ENCODE measurements at regions not wholly inside any gene's neighbourhood (a gene's known extent, or its start where the extent isn't known, plus 50 kb on each side); places are given as distances from the start of the nearest gene placed in this dataset.

DNA sequence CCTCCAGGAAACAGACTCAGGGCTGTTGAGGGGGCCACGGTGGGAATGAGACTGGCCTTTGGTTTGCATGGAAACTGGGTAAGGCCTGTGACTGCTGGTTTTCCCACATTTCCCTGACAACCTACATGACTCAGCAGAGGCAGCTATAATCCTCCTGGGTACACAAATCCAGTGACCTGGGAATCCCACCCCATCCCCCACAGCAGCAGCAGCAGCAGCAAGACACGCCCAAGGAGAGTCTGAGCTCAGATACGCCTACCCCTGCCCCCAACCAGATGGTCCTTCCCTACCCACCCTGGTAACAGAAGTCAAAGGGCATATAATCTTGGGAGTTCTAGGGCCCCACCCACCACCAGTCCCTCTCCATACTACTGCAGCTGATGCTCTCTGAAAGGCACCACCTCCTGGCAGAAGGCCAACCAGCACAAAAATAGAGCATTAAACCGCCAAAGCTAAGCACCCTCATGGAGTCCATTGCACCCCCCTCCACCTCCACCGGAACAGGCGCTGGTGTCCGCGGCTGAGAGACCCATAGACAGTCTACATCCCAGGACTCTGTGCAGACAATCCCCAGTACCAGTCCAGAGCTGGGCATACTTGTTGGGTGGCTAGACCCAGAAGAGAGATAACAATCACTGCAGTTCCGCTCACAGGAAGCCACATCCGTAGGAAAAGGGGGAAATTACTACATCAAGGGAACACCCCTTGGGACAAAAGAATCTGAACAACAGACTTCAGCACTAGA lies 237.2 kb upstream of the SPRY2 start:
- TF ChIP-seq, protein P1, sequence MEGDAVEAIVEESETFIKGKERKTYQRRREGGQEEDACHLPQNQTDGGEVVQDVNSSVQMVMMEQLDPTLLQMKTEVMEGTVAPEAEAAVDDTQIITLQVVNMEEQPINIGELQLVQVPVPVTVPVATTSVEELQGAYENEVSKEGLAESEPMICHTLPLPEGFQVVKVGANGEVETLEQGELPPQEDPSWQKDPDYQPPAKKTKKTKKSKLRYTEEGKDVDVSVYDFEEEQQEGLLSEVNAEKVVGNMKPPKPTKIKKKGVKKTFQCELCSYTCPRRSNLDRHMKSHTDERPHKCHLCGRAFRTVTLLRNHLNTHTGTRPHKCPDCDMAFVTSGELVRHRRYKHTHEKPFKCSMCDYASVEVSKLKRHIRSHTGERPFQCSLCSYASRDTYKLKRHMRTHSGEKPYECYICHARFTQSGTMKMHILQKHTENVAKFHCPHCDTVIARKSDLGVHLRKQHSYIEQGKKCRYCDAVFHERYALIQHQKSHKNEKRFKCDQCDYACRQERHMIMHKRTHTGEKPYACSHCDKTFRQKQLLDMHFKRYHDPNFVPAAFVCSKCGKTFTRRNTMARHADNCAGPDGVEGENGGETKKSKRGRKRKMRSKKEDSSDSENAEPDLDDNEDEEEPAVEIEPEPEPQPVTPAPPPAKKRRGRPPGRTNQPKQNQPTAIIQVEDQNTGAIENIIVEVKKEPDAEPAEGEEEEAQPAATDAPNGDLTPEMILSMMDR (IDR thresholded peaks at IDR 0.05; ENCODE audit: poor library complexity), result no peak
- TF ChIP-seq EZH2 (IDR thresholded peaks at IDR 0.05; ENCODE audit: borderline replicate concordance), result no peak

All from hepatocyte (in vitro differentiated cells).